ENCODE measurements at regions not wholly inside any gene's neighbourhood (a gene's known extent, or its start where the extent isn't known, plus 50 kb on each side); places are given as distances from the start of the nearest gene placed in this dataset.

DNA sequence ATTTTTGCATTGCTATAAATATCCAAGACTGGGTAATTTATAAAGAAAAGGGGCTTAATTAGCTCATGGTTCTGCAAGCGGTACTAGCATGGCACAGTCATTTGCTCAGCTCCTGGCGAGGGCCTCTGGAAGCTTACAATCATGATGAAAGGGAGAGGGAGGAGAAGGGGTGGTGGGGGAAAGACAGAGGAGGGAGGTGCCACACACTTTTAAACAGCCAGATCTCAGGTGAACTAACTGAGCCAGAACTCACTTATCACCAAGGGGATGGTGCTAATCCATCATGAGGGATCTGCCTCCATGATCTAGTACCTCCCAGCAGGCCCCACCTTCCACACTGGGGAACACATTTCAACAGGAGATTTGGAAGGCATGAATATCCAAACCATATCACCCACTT lies 476.3 kb downstream of the PCNX1 start:
- TF ChIP-seq CTCF (IDR thresholded peaks at IDR 0.05) (no peak), POLR2A (IDR thresholded peaks at IDR 0.05) (no peak)
